ENCODE measurements at regions not wholly inside any gene's neighbourhood (a gene's known extent, or its start where the extent isn't known, plus 50 kb on each side); places are given as distances from the start of the nearest gene placed in this dataset.

DNA sequence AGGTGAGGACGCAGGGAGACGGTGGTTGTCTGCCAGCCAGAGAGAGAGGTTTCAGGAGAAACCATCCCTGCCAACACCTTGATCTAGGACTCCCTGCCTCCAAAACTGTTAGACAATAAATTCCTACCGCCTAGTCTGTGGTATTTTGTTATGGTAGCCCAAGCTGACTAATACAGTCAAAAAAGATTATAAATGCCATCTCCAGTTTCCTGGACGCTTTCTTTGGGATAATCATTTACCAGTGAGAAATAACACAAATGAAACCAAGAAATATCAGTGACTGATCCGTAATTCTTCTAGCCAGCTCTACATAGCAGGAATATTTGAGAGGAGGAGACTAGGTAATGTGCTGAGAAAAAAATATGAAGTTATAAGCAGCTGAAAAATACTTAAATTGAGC, 707.8 kb upstream of the LMCD1 start:
- no peak for DNase-seq

DNA sequence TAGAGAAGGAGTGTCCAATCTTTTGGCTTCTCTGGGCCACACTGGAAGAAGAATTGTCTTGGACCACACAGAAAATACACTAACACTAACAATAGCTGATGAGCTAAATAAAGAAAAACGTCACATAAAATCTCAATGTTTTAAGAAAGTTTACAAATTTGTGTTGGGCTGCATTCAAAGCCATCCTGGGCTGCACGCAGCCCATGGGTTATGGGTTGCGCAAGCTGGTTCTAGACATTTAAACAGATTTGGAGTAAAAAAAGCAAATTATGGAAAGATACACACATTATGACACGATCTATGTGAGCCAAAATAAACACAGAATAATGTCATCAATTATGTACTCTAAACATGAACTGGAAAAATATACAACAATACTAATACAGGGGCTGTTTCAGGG, 703.3 kb upstream of the LMCD1 start:
- no peak for DNase-seq

DNA sequence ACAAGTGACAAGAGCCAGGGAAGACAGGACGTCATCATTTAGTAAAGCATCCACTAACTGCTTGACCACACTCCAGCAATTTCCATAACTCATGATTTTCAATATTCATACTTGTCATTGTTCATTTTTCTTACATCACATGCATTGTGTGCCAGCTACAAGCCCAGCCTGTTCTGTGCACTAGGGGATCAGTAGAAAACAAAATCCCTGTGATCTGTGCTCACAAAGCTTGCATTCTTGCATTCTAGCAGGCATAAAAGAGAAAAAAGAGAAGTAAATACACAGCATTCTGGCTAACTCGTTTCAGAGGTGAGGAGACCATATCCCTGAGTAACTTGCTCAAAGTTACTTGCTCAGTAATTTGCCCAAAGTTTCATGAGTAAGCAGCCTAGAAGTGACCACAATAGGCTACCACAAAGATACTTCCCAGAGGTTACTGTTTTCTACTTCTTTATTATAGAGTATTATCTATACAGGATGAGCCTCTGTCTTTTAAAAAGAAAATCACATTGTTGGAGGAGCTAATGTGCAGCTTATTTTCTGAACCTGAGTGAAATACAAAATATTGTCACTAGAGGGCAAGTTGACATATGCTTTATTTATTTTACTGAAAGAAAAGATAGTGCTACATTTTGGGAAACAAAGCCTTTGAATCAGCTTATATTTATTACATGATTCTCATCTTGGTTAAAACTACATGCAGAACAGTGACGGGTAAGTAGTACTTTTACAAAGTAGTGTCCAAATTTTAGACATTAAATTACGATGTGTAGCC, 701.4 kb upstream of the LMCD1 start:
- no peak for DNase-seq

- no peak for DNase-seq
These were observed 689.1 kb upstream of the LMCD1 start for GRCh38 chr3:7812490-7812889.

DNA sequence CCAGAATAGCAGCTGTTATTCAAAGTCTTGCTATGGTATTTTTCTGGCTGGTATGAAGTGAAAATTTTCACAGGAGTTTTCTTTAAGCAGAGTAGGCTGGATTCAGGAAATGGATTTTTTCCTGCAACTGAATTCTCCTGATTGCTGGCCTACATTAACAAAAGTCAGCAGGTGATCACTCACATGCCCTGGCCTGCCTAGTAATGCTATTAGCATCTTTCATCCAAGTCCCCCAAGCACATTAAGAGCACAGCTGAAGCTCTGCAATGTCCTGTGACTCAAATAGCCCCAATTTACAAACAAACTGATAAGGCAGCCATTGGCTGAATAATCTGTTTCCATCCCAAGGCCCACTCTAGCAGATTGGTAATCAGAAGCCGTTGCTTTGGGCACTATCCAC, 688.3 kb upstream of the LMCD1 start:
- no peak for DNase-seq

GRCh38 chr3:7817239-7817638, 684.4 kb upstream of the LMCD1 start:
- no peak for DNase-seq

DNA sequence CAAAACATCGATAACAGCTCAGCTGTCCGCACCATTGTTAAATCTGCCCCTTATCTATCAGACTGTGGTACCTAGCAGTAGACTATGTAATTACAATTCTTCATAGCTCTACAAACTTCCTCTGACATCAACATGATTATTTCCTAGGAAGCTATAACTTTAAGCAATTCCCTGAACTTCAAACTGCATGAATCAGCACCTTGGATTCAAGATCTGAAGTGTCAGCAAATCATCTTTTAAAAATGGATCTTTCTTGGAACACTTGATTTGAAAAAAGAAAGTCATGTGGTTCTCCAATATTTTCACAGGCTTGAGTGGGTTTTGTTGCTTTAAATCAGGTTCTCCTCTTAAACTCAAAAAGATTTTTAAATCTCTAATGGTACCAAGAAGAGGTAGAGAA, 680.7 kb upstream of the LMCD1 start:
- DNase-seq: no peak

DNA sequence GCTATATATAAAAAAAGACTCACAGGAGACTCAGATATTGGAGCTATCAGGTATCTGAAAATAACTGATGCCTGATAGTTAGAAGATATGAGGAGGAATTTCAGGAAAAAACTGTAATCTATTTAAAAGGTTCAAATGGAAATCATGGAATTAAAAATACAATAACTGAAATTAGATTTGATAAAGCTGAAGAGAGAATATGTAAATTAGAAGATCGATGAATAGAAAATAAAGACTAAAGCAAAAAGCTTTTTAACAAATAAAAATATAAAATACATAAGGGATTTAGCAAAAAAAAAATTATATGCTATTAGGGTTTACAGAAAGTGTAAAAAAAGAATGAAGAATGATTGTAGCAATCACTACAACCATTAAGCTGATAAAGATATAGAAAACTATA, 679.8 kb upstream of the LMCD1 start:
- DNase-seq: no peak

DNA sequence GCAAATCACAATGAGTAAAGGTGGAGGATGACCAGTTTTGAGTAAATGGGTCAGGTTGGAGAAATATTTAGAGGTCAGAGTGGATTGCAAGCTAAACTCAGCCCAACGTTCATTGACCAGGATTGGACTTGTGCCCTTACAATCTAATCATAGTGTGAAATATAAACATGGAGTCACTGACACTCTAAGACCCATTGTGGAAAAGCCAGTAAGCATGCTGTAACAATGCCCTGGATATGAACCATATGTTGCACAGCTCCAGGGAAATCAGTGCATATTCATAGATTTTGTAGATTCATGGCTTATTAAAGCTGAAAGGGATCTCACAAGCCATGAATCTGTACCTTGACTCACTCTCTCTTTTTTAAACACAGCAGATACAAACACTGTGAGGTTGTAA, 660.2 kb upstream of the LMCD1 start:
- no peak for DNase-seq

DNA sequence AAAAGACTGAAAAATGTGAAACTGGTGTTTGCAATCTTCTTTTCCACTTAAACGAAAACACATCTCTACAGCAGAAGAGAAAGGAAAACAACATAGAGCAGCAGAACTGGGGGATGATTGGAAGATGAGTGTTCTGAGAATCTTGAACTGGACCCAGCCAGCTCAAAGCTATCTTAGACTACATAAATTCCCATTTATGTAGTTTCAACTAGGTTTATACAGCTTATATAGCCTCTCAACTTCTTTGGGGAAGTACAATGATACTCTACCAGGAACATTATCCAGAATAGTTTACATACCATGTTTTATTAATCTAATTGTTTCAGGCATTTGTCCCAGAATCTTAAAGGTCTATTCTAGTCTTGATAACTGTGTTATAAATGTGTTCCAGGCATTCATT, 658.2 kb upstream of the LMCD1 start:
- DNase-seq: no peak

- no peak for DNase-seq
These were observed 654.6 kb upstream of the LMCD1 start for GRCh38 chr3:7847021-7847420.

GRCh38 chr3:7847521-7847920, 654.1 kb upstream of the LMCD1 start:
- DNase-seq: no peak

DNA sequence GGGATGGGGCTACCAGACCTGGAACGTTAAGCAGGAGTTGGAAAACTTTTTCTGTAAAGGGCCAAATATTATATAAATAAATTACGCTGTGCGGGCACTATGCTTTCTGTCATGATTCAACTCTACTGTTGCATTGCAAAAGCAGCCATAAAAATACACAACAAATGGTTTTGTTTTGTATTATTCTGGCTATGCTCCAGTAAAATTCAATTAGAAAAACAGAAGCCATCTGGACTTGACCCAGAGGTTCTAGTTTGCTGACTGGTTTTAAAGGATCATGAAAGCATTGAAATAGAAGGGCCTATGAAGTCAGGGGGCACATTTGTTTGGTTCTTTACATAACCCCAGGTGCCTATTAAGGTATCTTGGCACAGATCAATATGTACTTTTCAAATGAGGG, 647.4 kb upstream of the LMCD1 start:
- DNase-seq: no peak

DNA sequence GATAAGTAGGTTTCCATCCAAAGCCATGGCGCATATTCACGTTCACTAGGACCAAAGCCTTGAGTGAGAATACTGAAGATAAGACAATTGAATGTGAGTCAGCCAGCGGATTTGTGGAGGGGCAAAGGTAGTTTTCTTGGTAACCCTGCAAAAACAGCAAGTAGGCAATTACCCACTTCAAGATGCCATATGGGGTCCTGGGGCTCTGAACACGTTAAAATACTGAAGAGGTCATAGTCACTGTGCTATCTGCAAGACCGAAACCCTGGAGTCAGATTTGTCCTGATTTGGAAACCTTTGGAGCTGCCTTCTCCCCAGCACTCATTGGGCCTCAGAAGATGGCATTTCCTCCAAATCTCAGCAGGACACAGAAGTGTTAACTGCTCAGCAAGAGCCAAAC, 646.9 kb upstream of the LMCD1 start:
- DNase-seq: no peak

DNA sequence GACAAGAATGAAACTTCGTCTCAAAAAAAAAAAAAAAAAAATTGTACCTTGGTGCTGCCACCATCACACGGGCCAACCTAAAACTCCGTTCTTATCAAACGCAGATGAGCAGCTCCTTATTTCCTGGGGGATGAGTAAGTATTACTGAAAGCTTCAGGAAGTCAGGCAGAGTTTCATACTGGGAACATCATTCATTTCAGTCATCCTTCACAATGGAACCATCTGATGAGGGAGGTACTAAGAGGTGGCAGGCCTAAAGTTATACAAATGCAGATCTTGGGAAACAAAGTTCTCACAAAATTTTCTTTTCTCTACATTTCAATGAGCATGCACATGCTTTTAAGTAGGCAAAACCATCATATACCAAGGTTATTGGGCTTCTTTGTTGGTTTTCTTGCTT, 636.0 kb upstream of the LMCD1 start:
- DNase-seq: no peak

GRCh38 chr3:7867587-7867986, 634.0 kb upstream of the LMCD1 start:
- DNase-seq: no peak

DNA sequence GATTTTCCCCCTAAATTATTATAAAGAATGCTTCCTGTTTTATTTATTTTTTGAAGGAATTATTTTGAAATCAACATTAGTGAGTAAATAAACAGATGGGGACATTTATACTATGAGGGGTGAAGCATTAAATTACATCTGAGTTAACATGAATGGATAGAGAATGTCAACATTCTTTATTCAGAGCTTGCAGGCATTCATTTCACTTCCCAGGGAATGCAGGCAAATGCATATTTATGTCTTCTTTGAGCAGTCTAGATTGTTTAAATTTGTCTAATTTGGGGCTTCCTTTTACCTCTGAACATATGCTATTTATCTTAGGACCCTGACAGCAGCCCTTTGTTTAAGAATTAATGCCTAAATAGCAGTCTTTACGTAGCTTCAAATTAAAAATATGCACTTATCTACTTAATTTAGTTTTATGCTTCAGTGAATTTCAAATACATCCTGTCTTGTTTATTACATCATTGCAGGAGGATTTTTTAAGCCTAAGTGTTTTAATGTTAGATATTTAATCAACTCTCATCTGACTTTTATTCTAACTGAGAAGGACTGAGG, 630.5 kb upstream of the LMCD1 start:
- DNase-seq: no peak

DNA sequence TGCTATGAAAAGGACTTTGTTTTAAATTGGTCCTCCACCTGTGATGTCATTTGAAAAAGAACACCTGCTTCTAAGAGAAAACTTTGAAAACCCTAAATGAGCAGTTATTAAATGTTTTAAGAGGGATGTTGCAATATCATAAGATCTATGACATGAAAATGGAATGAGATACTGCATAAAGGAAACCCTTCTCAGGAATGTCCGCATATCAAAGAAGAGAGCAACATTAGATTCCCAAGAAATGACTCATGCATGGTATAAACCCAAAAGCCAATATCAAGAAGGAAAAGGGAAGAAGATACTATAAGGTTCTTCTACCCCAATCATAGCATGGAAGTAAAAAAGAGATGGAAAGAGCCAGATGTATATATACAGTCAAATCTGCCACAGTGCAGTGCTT, 627.5 kb upstream of the LMCD1 start:
- DNase-seq: no peak

DNA sequence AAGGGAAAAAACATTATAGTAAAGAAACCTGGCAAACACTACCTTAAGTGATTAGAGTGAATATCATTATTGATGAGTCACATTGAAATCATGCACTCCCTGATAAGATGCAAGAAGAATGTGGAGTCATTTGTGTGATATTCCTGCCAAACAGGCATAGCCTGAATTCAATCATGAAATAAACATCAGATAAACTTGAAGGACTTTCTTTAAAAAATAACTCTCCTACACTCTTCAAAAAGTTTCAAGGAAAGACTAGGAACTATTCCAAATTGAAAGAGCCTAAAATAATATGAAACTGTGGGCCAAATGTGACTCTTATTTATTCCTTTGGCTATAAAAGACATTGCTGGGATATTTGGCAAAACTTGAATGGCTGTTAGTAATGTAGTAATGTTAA, 625.7 kb upstream of the LMCD1 start:
- no peak for DNase-seq

DNA sequence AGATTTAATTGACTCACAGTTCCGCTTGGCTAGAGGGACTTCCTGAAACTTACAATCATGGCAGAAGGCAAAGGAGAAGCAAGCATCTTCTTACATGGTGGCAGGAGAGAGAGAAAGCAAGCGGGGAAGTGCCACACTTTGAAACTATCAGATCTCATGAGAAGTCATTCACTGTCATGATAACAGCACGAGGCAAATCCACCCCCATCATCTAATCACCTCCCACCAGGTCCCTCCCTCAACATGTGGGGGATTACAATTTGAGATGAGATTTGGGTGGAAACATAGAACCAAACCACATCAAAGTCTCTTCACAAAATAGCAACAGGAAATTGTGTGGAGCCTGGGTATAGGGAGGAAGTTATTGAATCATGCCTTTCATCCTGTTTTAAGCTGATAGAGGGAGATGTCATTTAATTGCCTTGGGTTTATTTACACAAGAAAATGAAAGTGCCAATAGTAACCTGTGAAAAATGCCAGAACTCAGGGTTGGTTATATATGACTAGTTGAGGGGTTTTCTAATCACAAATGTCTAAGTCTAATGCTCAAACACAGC, 624.8 kb upstream of the LMCD1 start:
- DNase-seq: peak; percentile 23

DNA sequence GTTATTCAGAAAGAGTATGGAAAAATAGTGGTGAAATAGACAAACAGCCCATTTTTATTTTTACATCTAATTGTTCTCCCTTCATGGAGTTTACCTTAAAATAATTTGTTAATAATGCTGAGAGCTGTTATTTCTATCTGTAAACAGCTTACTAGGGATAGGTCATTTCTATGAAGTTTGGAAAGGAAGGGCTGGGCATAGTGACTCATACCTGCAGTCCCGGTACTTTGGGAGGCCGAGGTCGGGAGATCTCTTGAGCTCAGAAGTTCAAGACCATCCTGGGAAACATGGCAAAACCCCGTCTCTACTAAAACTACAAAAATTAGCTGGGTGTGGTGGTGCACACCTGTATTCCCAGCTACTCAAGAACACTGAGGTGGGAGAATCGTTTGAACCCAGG, 624.3 kb upstream of the LMCD1 start:
- DNase-seq: no peak

- no peak for DNase-seq
These were observed 622.1 kb upstream of the LMCD1 start for GRCh38 chr3:7879572-7879971.

DNA sequence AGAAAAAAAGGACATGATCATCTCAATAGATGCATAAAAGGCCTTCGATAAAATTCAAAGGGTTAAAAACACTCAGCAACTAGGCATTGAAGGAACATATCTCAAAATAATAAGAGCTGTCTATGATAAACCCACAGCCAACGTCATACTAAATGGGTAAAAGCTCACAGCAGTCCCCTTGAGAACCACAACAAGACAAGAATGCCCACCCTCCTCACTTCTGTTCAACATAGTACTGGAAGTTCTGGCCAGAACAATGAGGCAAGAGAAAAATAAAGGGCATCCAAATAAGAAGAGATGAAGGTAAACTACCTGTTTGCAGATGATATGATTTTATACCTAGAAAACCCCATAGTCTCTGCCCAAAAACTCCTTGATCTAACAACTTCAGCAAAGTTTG, 619.7 kb upstream of the LMCD1 start:
- no peak for DNase-seq

GRCh38 chr3:7897655-7898054, 604.0 kb upstream of the LMCD1 start:
- DNase-seq: no peak

GRCh38 chr3:7913283-7913682, 588.3 kb upstream of the LMCD1 start:
- DNase-seq: no peak

Data from inflammatory macrophage treated with lipopolysaccharide for 4 hours (primary cell).